H1 (cell line): ENCODE measurements at regions not wholly inside any gene's neighbourhood (a gene's known extent, or its start where the extent isn't known, plus 50 kb on each side); places are given as distances from the start of the nearest gene placed in this dataset.

Experiments
- ASH2L ChIP-seq: fragments of 200-600, 300-600 bp; sonication (generic); IDR thresholded peaks from one replicate; pipeline ENCODE4 v1.7.1; 2017; ENCODE audit warnings: low read length
- CBX5 ChIP-seq: fragments of 300-800, 300-1000 bp; sonication (generic); IDR thresholded peaks from 2 replicates; pipeline ENCODE4 v1.7.1; 2016; ENCODE audit warnings: antibody characterized with exemption, low read length, low read depth
- CTBP2 ChIP-seq: IDR thresholded peaks from 2 replicates; pipeline ENCODE4 v1.7.0; 2011; ENCODE audit warnings: borderline replicate concordance, mild to moderate bottlenecking, moderate library complexity, mixed read lengths, low read length; ENCODE audit not compliant: insufficient read depth, insufficient read length
- KDM5A ChIP-seq: fragments of 200-600 bp; IDR thresholded peaks from 2 replicates; pipeline ENCODE4 v1.7.1; 2012; ENCODE audit warnings: mild to moderate bottlenecking, low read length, inconsistent platforms, mixed read lengths
- MAFK ChIP-seq: IDR thresholded peaks from 2 replicates; pipeline ENCODE4 v1.6.1; 2012; ENCODE audit warnings: low read depth, mild to moderate bottlenecking, improper control_type of control experiment, low read length
- SIRT6 ChIP-seq: IDR thresholded peaks from one replicate; pipeline ENCODE4 v1.7.1; 2012; ENCODE audit warnings: low read length, inconsistent platforms
- TF ChIP-seq, protein P1 (sequence below), 3 experiments: IDR thresholded peaks; 1 replicate in 2 of 3; 2 replicates in 1 of 3; pipeline versions ENCODE4 v1.5.1 to v1.6.1; 2011; ENCODE audit warnings: low read length in 3 of 3, mild to moderate bottlenecking in 3 of 3, inconsistent platforms in 2 of 3, low read depth in 1 of 3, moderate library complexity in 1 of 3; ENCODE audit not compliant: insufficient read depth in 1 of 3; ENCODE audit errors: control extremely low read depth in 1 of 3
- TF ChIP-seq, protein P2 (sequence below): IDR thresholded peaks from 2 replicates; pipeline ENCODE4 v1.6.1; 2012; ENCODE audit warnings: inconsistent platforms
- TF ChIP-seq, protein P3 (sequence below): fragments of 300-600 bp; sonication (generic); IDR thresholded peaks from 2 replicates; pipeline ENCODE4 v1.7.1; 2012; ENCODE audit warnings: low read length, moderate library complexity, mild to moderate bottlenecking, inconsistent platforms; ENCODE audit not compliant: insufficient replicate concordance

DNA sequence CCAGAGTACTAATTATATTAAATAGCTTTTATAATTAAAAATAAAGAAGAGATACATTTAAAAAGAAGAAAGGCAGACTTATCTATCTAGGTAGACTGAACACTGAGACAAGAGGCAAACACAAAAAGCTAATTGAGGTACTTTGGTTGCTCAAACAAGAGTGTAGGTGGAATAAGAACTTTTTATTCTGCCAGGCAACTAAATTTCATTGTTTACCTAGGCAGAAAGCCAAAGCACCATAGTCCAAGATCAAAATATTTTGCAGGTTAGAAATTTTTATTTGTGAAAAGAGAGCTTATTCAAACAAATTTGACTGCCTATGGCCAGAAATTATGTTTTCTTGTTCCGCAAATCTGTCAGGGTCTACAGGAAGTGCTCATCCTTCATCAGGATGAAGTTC is 499.6 kb upstream of the GBE1 start (continued):
- TF ChIP-seq, protein P1, sequence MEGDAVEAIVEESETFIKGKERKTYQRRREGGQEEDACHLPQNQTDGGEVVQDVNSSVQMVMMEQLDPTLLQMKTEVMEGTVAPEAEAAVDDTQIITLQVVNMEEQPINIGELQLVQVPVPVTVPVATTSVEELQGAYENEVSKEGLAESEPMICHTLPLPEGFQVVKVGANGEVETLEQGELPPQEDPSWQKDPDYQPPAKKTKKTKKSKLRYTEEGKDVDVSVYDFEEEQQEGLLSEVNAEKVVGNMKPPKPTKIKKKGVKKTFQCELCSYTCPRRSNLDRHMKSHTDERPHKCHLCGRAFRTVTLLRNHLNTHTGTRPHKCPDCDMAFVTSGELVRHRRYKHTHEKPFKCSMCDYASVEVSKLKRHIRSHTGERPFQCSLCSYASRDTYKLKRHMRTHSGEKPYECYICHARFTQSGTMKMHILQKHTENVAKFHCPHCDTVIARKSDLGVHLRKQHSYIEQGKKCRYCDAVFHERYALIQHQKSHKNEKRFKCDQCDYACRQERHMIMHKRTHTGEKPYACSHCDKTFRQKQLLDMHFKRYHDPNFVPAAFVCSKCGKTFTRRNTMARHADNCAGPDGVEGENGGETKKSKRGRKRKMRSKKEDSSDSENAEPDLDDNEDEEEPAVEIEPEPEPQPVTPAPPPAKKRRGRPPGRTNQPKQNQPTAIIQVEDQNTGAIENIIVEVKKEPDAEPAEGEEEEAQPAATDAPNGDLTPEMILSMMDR (IDR thresholded peaks at IDR 0.05; ENCODE audit: control extremely low read depth in 1 of 3, insufficient read depth in 1 of 3, low read depth in 1 of 3, low read length in 3 of 3): no peak
- TF ChIP-seq, protein P2, sequence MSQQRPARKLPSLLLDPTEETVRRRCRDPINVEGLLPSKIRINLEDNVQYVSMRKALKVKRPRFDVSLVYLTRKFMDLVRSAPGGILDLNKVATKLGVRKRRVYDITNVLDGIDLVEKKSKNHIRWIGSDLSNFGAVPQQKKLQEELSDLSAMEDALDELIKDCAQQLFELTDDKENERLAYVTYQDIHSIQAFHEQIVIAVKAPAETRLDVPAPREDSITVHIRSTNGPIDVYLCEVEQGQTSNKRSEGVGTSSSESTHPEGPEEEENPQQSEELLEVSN: no peak
- TF ChIP-seq KDM5A (no peak), ASH2L (no peak), MAFK (no peak), CBX5 (no peak), SIRT6 (no peak), CTBP2 (no peak)
- TF ChIP-seq, protein P3, sequence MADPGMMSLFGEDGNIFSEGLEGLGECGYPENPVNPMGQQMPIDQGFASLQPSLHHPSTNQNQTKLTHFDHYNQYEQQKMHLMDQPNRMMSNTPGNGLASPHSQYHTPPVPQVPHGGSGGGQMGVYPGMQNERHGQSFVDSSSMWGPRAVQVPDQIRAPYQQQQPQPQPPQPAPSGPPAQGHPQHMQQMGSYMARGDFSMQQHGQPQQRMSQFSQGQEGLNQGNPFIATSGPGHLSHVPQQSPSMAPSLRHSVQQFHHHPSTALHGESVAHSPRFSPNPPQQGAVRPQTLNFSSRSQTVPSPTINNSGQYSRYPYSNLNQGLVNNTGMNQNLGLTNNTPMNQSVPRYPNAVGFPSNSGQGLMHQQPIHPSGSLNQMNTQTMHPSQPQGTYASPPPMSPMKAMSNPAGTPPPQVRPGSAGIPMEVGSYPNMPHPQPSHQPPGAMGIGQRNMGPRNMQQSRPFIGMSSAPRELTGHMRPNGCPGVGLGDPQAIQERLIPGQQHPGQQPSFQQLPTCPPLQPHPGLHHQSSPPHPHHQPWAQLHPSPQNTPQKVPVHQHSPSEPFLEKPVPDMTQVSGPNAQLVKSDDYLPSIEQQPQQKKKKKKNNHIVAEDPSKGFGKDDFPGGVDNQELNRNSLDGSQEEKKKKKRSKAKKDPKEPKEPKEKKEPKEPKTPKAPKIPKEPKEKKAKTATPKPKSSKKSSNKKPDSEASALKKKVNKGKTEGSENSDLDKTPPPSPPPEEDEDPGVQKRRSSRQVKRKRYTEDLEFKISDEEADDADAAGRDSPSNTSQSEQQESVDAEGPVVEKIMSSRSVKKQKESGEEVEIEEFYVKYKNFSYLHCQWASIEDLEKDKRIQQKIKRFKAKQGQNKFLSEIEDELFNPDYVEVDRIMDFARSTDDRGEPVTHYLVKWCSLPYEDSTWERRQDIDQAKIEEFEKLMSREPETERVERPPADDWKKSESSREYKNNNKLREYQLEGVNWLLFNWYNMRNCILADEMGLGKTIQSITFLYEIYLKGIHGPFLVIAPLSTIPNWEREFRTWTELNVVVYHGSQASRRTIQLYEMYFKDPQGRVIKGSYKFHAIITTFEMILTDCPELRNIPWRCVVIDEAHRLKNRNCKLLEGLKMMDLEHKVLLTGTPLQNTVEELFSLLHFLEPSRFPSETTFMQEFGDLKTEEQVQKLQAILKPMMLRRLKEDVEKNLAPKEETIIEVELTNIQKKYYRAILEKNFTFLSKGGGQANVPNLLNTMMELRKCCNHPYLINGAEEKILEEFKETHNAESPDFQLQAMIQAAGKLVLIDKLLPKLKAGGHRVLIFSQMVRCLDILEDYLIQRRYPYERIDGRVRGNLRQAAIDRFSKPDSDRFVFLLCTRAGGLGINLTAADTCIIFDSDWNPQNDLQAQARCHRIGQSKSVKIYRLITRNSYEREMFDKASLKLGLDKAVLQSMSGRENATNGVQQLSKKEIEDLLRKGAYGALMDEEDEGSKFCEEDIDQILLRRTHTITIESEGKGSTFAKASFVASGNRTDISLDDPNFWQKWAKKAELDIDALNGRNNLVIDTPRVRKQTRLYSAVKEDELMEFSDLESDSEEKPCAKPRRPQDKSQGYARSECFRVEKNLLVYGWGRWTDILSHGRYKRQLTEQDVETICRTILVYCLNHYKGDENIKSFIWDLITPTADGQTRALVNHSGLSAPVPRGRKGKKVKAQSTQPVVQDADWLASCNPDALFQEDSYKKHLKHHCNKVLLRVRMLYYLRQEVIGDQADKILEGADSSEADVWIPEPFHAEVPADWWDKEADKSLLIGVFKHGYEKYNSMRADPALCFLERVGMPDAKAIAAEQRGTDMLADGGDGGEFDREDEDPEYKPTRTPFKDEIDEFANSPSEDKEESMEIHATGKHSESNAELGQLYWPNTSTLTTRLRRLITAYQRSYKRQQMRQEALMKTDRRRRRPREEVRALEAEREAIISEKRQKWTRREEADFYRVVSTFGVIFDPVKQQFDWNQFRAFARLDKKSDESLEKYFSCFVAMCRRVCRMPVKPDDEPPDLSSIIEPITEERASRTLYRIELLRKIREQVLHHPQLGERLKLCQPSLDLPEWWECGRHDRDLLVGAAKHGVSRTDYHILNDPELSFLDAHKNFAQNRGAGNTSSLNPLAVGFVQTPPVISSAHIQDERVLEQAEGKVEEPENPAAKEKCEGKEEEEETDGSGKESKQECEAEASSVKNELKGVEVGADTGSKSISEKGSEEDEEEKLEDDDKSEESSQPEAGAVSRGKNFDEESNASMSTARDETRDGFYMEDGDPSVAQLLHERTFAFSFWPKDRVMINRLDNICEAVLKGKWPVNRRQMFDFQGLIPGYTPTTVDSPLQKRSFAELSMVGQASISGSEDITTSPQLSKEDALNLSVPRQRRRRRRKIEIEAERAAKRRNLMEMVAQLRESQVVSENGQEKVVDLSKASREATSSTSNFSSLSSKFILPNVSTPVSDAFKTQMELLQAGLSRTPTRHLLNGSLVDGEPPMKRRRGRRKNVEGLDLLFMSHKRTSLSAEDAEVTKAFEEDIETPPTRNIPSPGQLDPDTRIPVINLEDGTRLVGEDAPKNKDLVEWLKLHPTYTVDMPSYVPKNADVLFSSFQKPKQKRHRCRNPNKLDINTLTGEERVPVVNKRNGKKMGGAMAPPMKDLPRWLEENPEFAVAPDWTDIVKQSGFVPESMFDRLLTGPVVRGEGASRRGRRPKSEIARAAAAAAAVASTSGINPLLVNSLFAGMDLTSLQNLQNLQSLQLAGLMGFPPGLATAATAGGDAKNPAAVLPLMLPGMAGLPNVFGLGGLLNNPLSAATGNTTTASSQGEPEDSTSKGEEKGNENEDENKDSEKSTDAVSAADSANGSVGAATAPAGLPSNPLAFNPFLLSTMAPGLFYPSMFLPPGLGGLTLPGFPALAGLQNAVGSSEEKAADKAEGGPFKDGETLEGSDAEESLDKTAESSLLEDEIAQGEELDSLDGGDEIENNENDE: no peak
